ENCODE measurements at regions not wholly inside any gene's neighbourhood (a gene's known extent, or its start where the extent isn't known, plus 50 kb on each side); places are given as distances from the start of the nearest gene placed in this dataset.

- no peak overlapping the region for H3K27ac ChIP-seq (ENCODE audit: low read length)
- H3K9me3 ChIP-seq (ENCODE audit: control insufficient read depth in 1 of 2, low read length in 2 of 2), result no peaks in the 10 kb centered on the region
- H3K4me1 ChIP-seq (ENCODE audit: control insufficient read depth in 1 of 2, insufficient read depth in 2 of 2, low read length in 2 of 2), result no peaks in the 10 kb centered on the region
- no peak overlapping the region for H3K4me3 ChIP-seq (ENCODE audit: low read depth in 1 of 2, low read length in 2 of 2)
- H3K27me3 ChIP-seq (ENCODE audit: low read depth, low read length), result no peaks in the 10 kb centered on the region
- H3K36me3 ChIP-seq (ENCODE audit: control insufficient read depth in 1 of 2, insufficient read depth in 2 of 2, low read length in 2 of 2), result no peaks in the 10 kb centered on the region
Observed at GRCh38 chr18:57202881-57203280, 56.0 kb downstream of the BOD1L2 start.

- Histone ChIP-seq H3K27me3 (ENCODE audit: low read depth, low read length) (no peaks in the 10 kb centered on the region), H3K4me3 (ENCODE audit: low read depth in 1 of 2, low read length in 2 of 2) (no peak overlapping the region), H3K9me3 (ENCODE audit: control insufficient read depth in 1 of 2, low read length in 2 of 2) (no peaks in the 10 kb centered on the region), H3K4me1 (ENCODE audit: control insufficient read depth in 1 of 2, insufficient read depth in 2 of 2, low read length in 2 of 2) (no peaks in the 10 kb centered on the region), H3K27ac (ENCODE audit: low read length) (no peak overlapping the region), H3K36me3 (ENCODE audit: control insufficient read depth in 1 of 2, insufficient read depth in 2 of 2, low read length in 2 of 2) (no peaks in the 10 kb centered on the region)
Observed at GRCh38 chr18:57205641-57206040, 58.8 kb downstream of the BOD1L2 start.

GRCh38 chr18:57207124-57207916 is 60.4 kb downstream of the BOD1L2 start:
- Histone ChIP-seq H3K27ac (ENCODE audit: low read length) (no peak overlapping the region), H3K4me3 (ENCODE audit: low read depth in 1 of 2, low read length in 2 of 2) (no peak overlapping the region), H3K4me1 (ENCODE audit: control insufficient read depth in 1 of 2, insufficient read depth in 2 of 2, low read length in 2 of 2) (no peaks in the 10 kb centered on the region), H3K9me3 (ENCODE audit: control insufficient read depth in 1 of 2, low read length in 2 of 2) (no peaks in the 10 kb centered on the region), H3K36me3 (ENCODE audit: control insufficient read depth in 1 of 2, insufficient read depth in 2 of 2, low read length in 2 of 2) (no peaks in the 10 kb centered on the region), H3K27me3 (ENCODE audit: low read depth, low read length) (no peaks in the 10 kb centered on the region)

GRCh38 chr18:57208047-57208446 is 61.2 kb downstream of the BOD1L2 start:
- no peak overlapping the region for H3K27ac ChIP-seq (ENCODE audit: low read length)
- no peaks in the 10 kb centered on the region for H3K36me3 ChIP-seq (ENCODE audit: control insufficient read depth in 1 of 2, insufficient read depth in 2 of 2, low read length in 2 of 2)
- H3K27me3 ChIP-seq (ENCODE audit: low read depth, low read length), result no peaks in the 10 kb centered on the region

GRCh38 chr18:57209713-57210106 is 62.8 kb downstream of the BOD1L2 start:
- no peaks in the 10 kb centered on the region for H3K4me1 ChIP-seq (ENCODE audit: control insufficient read depth in 1 of 2, insufficient read depth in 2 of 2, low read length in 2 of 2)
- H3K27ac ChIP-seq (ENCODE audit: low read length), result no peak overlapping the region
- no peaks in the 10 kb centered on the region for H3K36me3 ChIP-seq (ENCODE audit: control insufficient read depth in 1 of 2, insufficient read depth in 2 of 2, low read length in 2 of 2)
- no peaks in the 10 kb centered on the region for H3K27me3 ChIP-seq (ENCODE audit: low read depth, low read length)
- H3K4me3 ChIP-seq (ENCODE audit: low read depth in 1 of 2, low read length in 2 of 2), result peak overlapping the region; percentile 21 to 37
- no peaks in the 10 kb centered on the region for H3K9me3 ChIP-seq (ENCODE audit: control insufficient read depth in 1 of 2, low read length in 2 of 2)

More at GRCh38 chr18:57208047-57208446, 61.2 kb downstream of the BOD1L2 start:
- Histone ChIP-seq H3K4me1 (ENCODE audit: control insufficient read depth in 1 of 2, insufficient read depth in 2 of 2, low read length in 2 of 2) (no peaks in the 10 kb centered on the region), H3K9me3 (ENCODE audit: control insufficient read depth in 1 of 2, low read length in 2 of 2) (no peaks in the 10 kb centered on the region), H3K4me3 (ENCODE audit: low read depth in 1 of 2, low read length in 2 of 2) (no peak overlapping the region)

GRCh38 chr18:57210107-57210715 is 63.3 kb downstream of the BOD1L2 start:
- Histone ChIP-seq H3K36me3 (ENCODE audit: control insufficient read depth in 1 of 2, insufficient read depth in 2 of 2, low read length in 2 of 2) (no peaks in the 10 kb centered on the region), H3K9me3 (ENCODE audit: control insufficient read depth in 1 of 2, low read length in 2 of 2) (no peaks in the 10 kb centered on the region), H3K4me3 (ENCODE audit: low read depth in 1 of 2, low read length in 2 of 2) (peak overlapping the region; percentile 21 to 37), H3K27ac (ENCODE audit: low read length) (no peak overlapping the region), H3K4me1 (ENCODE audit: control insufficient read depth in 1 of 2, insufficient read depth in 2 of 2, low read length in 2 of 2) (no peaks in the 10 kb centered on the region), H3K27me3 (ENCODE audit: low read depth, low read length) (no peaks in the 10 kb centered on the region)

- Histone ChIP-seq H3K27me3 (ENCODE audit: low read depth, low read length) (no peaks in the 10 kb centered on the region), H3K27ac (ENCODE audit: low read length) (no peak overlapping the region), H3K36me3 (ENCODE audit: control insufficient read depth in 1 of 2, insufficient read depth in 2 of 2, low read length in 2 of 2) (no peaks in the 10 kb centered on the region), H3K4me3 (ENCODE audit: low read depth in 1 of 2, low read length in 2 of 2) (no peak overlapping the region), H3K9me3 (ENCODE audit: control insufficient read depth in 1 of 2, low read length in 2 of 2) (no peaks in the 10 kb centered on the region), H3K4me1 (ENCODE audit: control insufficient read depth in 1 of 2, insufficient read depth in 2 of 2, low read length in 2 of 2) (no peaks in the 10 kb centered on the region)
Observed at GRCh38 chr18:57210716-57211411, 64.0 kb downstream of the BOD1L2 start.

- Histone ChIP-seq H3K36me3 (ENCODE audit: control insufficient read depth in 1 of 2, insufficient read depth in 2 of 2, low read length in 2 of 2) (no peaks in the 10 kb centered on the region), H3K27me3 (ENCODE audit: low read depth, low read length) (no peaks in the 10 kb centered on the region), H3K27ac (ENCODE audit: low read length) (no peak overlapping the region), H3K4me1 (ENCODE audit: control insufficient read depth in 1 of 2, insufficient read depth in 2 of 2, low read length in 2 of 2) (no peaks in the 10 kb centered on the region), H3K9me3 (ENCODE audit: control insufficient read depth in 1 of 2, low read length in 2 of 2) (no peaks in the 10 kb centered on the region), H3K4me3 (ENCODE audit: low read depth in 1 of 2, low read length in 2 of 2) (no peak overlapping the region)
Observed at GRCh38 chr18:57211412-57211750, 64.5 kb downstream of the BOD1L2 start.

GRCh38 chr18:57211776-57212175 is 64.9 kb downstream of the BOD1L2 start:
- H3K27ac ChIP-seq (ENCODE audit: low read length), result no peak overlapping the region
- no peaks in the 10 kb centered on the region for H3K9me3 ChIP-seq (ENCODE audit: control insufficient read depth in 1 of 2, low read length in 2 of 2)

GRCh38 chr18:57212678-57213077 is 65.8 kb downstream of the BOD1L2 start:
- H3K36me3 ChIP-seq (ENCODE audit: control insufficient read depth in 1 of 2, insufficient read depth in 2 of 2, low read length in 2 of 2), result no peaks in the 10 kb centered on the region
- H3K27me3 ChIP-seq (ENCODE audit: low read depth, low read length), result no peaks in the 10 kb centered on the region
- no peak overlapping the region for H3K27ac ChIP-seq (ENCODE audit: low read length)
- H3K4me1 ChIP-seq (ENCODE audit: control insufficient read depth in 1 of 2, insufficient read depth in 2 of 2, low read length in 2 of 2), result no peaks in the 10 kb centered on the region
- no peak overlapping the region for H3K4me3 ChIP-seq (ENCODE audit: low read depth in 1 of 2, low read length in 2 of 2)
- H3K9me3 ChIP-seq (ENCODE audit: control insufficient read depth in 1 of 2, low read length in 2 of 2), result no peaks in the 10 kb centered on the region

More at GRCh38 chr18:57211776-57212175, 64.9 kb downstream of the BOD1L2 start:
- Histone ChIP-seq H3K4me1 (ENCODE audit: control insufficient read depth in 1 of 2, insufficient read depth in 2 of 2, low read length in 2 of 2) (no peaks in the 10 kb centered on the region), H3K4me3 (ENCODE audit: low read depth in 1 of 2, low read length in 2 of 2) (no peak overlapping the region), H3K27me3 (ENCODE audit: low read depth, low read length) (no peaks in the 10 kb centered on the region), H3K36me3 (ENCODE audit: control insufficient read depth in 1 of 2, insufficient read depth in 2 of 2, low read length in 2 of 2) (no peaks in the 10 kb centered on the region)

GRCh38 chr18:57214976-57215375 is 68.1 kb downstream of the BOD1L2 start:
- H3K36me3 ChIP-seq (ENCODE audit: control insufficient read depth in 1 of 2, insufficient read depth in 2 of 2, low read length in 2 of 2), result no peaks in the 10 kb centered on the region
- H3K27me3 ChIP-seq (ENCODE audit: low read depth, low read length), result no peaks in the 10 kb centered on the region
- H3K4me3 ChIP-seq (ENCODE audit: low read depth in 1 of 2, low read length in 2 of 2), result no peak overlapping the region
- no peak overlapping the region for H3K27ac ChIP-seq (ENCODE audit: low read length)
- H3K9me3 ChIP-seq (ENCODE audit: control insufficient read depth in 1 of 2, low read length in 2 of 2), result no peaks in the 10 kb centered on the region
- no peaks in the 10 kb centered on the region for H3K4me1 ChIP-seq (ENCODE audit: control insufficient read depth in 1 of 2, insufficient read depth in 2 of 2, low read length in 2 of 2)
